ENCODE measurements at regions not wholly inside any gene's neighbourhood (a gene's known extent, or its start where the extent isn't known, plus 50 kb on each side); places are given as distances from the start of the nearest gene placed in this dataset.
A peak's percentile ranks its signal among the peaks of the same experiment; 100 is the strongest.

DNA sequence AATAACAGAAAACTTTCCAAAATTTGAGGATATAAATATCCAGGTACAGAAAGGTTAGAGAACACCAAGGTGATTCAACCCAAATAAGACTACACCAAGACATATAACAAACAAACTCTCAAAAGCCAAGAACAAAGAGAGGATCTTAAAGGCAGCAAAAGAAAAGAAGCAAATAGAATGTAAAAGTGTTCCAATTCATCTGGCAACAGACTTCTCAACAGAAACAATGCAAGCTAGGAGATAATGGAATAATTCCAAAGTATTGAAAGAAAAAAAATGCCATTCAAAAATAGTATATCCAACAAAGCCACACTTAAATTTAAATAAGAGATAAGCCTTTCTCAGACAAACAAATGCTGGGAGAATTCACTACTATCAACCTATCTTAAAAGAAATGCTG is 153.0 kb upstream of the FAT3 start:
- no peak for DNase-seq (ENCODE audit: low read depth)
- H3K4me3 ChIP-seq (ENCODE audit: low read depth, low read length): no peak overlapping the region
- TF ChIP-seq, protein P1, sequence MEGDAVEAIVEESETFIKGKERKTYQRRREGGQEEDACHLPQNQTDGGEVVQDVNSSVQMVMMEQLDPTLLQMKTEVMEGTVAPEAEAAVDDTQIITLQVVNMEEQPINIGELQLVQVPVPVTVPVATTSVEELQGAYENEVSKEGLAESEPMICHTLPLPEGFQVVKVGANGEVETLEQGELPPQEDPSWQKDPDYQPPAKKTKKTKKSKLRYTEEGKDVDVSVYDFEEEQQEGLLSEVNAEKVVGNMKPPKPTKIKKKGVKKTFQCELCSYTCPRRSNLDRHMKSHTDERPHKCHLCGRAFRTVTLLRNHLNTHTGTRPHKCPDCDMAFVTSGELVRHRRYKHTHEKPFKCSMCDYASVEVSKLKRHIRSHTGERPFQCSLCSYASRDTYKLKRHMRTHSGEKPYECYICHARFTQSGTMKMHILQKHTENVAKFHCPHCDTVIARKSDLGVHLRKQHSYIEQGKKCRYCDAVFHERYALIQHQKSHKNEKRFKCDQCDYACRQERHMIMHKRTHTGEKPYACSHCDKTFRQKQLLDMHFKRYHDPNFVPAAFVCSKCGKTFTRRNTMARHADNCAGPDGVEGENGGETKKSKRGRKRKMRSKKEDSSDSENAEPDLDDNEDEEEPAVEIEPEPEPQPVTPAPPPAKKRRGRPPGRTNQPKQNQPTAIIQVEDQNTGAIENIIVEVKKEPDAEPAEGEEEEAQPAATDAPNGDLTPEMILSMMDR (conservative IDR thresholded peaks at IDR 0.05; ENCODE audit: low read depth, low read length): no peak

DNA sequence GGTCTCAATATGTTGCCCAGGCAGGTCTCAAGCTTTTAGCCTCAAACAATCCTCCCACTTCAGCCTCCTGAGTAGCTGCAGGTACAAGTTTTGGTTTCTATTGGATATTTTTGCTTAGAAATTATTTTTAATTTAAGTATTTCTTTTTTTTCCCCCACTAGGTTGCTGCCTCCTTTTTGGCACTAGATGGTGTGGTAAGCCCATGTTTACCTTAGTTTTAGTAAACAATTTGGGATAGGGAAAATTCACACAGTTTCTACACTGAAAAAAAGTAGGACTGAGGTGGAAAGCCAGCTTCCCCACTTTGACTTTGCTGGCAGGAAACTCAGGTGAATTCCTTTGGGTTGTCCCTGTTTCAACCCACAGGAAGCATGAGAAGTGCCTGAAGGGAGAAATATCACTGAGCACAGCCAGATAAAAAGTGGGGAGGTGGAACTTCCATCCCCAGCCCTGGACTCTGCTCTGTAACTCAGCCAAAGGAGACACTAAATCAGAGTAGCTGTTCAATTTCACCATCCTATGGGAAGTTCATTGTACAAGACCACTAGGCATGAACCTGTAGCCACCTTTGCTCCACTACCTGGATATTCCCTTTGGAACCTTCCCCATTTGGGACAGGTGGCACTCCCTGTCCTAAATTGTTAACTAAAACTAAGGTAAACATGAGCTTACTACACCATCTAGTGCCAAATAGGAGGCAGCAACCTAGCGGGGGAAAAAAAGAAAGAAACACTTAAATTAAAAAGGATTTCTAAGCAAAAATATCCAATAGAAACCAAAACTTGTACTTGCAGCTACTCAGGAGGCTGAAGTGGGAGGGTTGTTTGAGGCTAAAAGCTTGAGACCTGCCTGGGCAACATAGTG is 154.4 kb upstream of the FAT3 start:
- H3K4me3 ChIP-seq (ENCODE audit: low read depth, low read length): no peak overlapping the region
- peak; percentile 8 for DNase-seq (ENCODE audit: low read depth)
- TF ChIP-seq, protein P1 (conservative IDR thresholded peaks at IDR 0.05; ENCODE audit: low read depth, low read length): no peak

DNA sequence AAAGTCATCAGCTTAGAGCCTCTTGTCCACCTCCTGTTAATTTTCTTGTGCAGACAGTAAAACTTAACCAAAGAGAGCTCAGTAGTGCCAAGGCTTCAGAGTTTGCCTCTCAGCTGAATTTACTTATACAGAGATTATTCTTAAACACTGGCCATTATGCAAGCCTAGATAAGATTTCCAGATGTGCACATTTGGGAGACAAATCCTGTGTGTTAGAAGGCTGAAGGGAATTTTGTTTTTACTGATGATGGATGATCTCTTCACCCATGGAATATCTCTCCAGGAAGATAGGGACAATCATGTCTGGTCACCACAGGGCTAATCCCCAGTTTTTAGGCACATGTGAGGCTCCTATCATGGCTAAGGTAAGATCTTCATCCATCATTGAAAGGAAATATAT is 157.6 kb upstream of the FAT3 start:
- no peak for DNase-seq (ENCODE audit: low read depth)
- TF ChIP-seq, protein P1 (conservative IDR thresholded peaks at IDR 0.05; ENCODE audit: low read depth, low read length): no peak
- H3K4me3 ChIP-seq (ENCODE audit: low read depth, low read length): no peak overlapping the region

DNA sequence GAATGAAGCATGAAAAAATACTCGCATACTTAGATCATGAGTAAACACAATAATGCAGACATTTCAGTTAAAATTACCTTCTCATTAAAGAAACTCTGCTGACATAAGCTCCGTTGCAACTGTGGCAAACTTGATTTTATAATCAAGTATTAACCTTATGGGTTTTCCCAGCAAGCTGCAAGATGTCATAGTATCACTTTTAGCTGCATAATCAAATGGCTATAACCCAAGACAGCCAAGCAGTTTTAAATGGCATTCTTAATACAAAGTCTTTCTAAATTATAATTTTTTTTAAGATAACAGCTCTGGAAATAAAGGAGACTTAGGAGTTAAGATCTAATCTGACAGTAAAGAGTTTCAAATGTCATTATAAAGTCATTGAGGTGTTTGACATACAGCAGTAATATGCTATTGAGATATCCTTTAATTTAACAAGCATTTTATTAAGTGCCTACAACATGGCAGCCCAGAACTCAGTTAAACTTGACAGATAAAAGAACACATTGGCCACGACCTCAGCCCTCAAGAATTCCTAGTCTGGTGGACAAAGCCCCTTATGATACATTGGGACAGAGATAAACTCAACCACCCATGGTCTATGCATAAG is 163.1 kb upstream of the FAT3 start:
- H3K4me3 ChIP-seq (ENCODE audit: low read depth, low read length): no peak overlapping the region
- no peak for DNase-seq (ENCODE audit: low read depth)
- TF ChIP-seq, protein P1 (conservative IDR thresholded peaks at IDR 0.05; ENCODE audit: low read depth, low read length): no peak

DNA sequence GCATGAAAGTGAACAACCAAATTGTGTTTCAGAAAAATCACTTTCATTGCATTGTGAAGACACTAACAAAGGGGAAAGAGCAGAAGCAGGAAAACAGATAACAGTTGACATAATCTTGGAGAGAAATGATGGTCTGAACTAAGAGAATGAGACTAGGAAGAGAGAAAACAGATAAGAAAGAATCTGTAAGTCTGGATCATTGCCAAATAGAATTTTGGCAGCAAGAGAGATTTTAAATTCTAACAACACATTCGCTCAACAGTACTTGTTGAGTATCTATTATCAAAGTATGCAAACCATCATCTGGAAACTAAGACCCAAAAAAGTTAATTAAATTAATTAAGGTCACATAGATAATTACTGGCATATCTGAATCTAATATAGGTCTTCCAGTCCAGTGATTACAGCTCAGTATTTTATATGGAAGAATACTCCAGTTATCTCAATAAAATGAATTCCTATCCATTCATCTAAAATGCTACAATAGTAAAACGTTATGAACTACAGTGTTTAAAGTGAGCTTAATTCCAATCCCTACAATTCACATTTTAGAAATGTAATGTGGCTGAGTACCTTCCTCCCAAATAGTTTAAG is 166.7 kb upstream of the FAT3 start:
- DNase-seq (ENCODE audit: low read depth): no peak
- TF ChIP-seq, protein P1 (conservative IDR thresholded peaks at IDR 0.05; ENCODE audit: low read depth, low read length): no peak
- H3K4me3 ChIP-seq (ENCODE audit: low read depth, low read length): no peak overlapping the region

DNA sequence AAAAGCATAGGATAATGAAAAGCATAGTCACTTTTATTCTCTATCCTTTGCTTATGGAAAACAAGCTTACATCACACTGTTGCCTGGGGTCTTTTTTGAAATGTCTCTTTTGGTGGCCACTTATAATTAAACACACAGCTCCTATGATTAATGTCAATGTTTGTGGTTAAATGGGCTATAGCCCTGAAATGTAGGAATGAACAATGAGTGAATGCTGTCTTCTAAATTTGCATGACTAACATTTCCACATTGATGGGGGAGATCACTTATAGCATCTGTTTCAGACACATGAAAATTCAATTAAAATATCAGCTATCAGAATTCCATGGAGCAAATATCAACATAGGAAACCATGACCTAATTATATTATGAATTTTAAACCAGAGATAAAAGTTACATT is 171.4 kb upstream of the FAT3 start:
- H3K4me3 ChIP-seq (ENCODE audit: low read depth, low read length): no peak overlapping the region
- DNase-seq (ENCODE audit: low read depth): no peak
- TF ChIP-seq, protein P1 (conservative IDR thresholded peaks at IDR 0.05; ENCODE audit: low read depth, low read length): no peak
